Upper lobe of right lung (tissue), 1 donor: ENCODE measurements at regions not wholly inside any gene's neighbourhood (a gene's known extent, or its start where the extent isn't known, plus 50 kb on each side); places are given as distances from the start of the nearest gene placed in this dataset.
"Not testable (repeated sequence)": the region's sequence is repeated elsewhere in the genome, so short reads cannot be mapped to it uniquely, and the experiment has no call there.

Experiments used
- ATAC-seq: fragments of 200-7000 bp; cut with Tn5 transposase; one replicate; pipeline ENCODE4 v1.9.1; 2020; ENCODE audit warnings: mild to moderate bottlenecking, moderate library complexity
- DNase-seq: peaks from one replicate; pipeline ENCODE4 v3.0.0-alpha.2; 2020
- H3K27ac ChIP-seq: fragments of 200-600 bp; one replicate; pipeline ENCODE4 v1.8.0; 2022
- H3K27me3 ChIP-seq: fragments of 200-600 bp; one replicate; pipeline ENCODE4 v1.8.0; 2022; ENCODE audit warnings: mild to moderate bottlenecking
- H3K36me3 ChIP-seq: fragments of 200-600 bp; one replicate; pipeline ENCODE4 v1.8.0; 2022
- H3K4me1 ChIP-seq: fragments of 200-600 bp; one replicate; pipeline ENCODE4 v1.8.0; 2022
- H3K4me3 ChIP-seq: fragments of 200-600 bp; one replicate; pipeline ENCODE4 v1.8.0; 2022; ENCODE audit warnings: mild to moderate bottlenecking
- H3K9me3 ChIP-seq: fragments of 200-600 bp; one replicate; pipeline ENCODE4 v1.8.0; 2022
- intact Hi-C: fragments of 100-400 bp; cut with DNase I; formaldehyde crosslinking; loops from one replicate; pipeline ENCODE4 v1.11.0; 2022
- TF ChIP-seq, protein P1 (sequence below): fragments of 200-600 bp; IDR thresholded peaks from one replicate; pipeline ENCODE4 v1.8.0; 2022; ENCODE audit warnings: antibody characterized with exemption
- donor health status: DM: no; HTN: yes; CAD: no; lungs with severe emphysema.

DNA sequence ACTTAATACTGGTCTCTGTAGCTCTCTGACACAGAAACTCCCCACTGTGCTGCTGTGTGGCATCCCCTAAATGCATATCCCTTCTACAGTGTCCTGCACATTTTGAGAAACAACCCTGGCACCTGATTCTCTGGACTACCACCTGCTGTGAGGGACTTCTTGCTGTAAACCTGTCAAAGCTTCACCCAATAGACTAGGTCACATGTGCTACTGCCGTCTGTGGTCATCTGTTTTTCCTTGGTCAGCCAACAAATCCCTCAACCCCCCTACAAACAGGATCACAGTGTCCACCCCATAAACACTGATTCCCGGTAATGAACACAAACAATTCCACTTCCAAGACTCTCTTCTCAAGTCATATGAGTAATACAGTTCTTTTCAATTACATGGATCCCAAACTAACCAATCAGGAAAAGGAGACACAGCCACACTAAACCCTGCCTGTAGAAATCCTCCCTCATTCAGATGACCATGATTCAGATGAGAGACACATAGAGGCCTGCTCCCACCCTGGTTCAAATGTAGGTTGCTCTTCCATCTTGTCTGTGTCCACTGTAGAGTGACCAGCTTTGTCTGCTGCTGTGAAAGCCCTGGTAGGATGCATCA lies 1157.4 kb downstream of the RPIA start:
- Histone ChIP-seq H3K27ac (no peak overlapping the region), H3K4me1 (no peaks in the 10 kb centered on the region), H3K36me3 (no peaks in the 10 kb centered on the region), H3K4me3 (no peak overlapping the region), H3K9me3 (no peaks in the 10 kb centered on the region), H3K27me3 (peaks cover 26% of the 10 kb centered on the region)
- DNase-seq, result no peak
- TF ChIP-seq, protein P1, sequence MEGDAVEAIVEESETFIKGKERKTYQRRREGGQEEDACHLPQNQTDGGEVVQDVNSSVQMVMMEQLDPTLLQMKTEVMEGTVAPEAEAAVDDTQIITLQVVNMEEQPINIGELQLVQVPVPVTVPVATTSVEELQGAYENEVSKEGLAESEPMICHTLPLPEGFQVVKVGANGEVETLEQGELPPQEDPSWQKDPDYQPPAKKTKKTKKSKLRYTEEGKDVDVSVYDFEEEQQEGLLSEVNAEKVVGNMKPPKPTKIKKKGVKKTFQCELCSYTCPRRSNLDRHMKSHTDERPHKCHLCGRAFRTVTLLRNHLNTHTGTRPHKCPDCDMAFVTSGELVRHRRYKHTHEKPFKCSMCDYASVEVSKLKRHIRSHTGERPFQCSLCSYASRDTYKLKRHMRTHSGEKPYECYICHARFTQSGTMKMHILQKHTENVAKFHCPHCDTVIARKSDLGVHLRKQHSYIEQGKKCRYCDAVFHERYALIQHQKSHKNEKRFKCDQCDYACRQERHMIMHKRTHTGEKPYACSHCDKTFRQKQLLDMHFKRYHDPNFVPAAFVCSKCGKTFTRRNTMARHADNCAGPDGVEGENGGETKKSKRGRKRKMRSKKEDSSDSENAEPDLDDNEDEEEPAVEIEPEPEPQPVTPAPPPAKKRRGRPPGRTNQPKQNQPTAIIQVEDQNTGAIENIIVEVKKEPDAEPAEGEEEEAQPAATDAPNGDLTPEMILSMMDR, result no peak
- intact Hi-C loops, result no loop called here
- ATAC-seq, result no peak

DNA sequence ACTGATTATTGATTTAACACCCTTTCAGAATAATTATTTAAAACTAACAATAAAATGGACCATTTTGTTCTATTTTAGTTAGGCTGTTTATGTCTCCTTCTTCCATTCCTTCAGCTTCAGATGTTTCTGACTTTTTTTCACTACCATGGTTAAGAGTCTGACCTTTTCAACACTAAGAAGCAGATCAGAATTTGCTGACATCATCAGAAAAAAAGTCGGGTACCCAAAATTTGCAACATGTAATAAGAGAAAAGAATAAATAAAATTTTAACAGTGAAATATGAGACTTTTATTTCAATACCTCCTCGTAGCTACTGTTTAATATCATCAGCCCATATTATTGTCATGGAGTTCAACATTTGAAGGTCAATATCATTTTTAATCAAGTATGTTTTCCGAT lies 1158.3 kb downstream of the RPIA start:
- H3K4me1 ChIP-seq, result no peaks in the 10 kb centered on the region
- H3K27ac ChIP-seq, result no peak overlapping the region
- ATAC-seq (no peak), DNase-seq (no peak)
- no peaks in the 10 kb centered on the region for H3K36me3 ChIP-seq
- H3K9me3 ChIP-seq, result no peaks in the 10 kb centered on the region
- intact Hi-C loops, result no loop called here
- no peak overlapping the region for H3K4me3 ChIP-seq
- H3K27me3 ChIP-seq, result peaks cover 26% of the 10 kb centered on the region
- TF ChIP-seq, protein P1, result no peak

DNA sequence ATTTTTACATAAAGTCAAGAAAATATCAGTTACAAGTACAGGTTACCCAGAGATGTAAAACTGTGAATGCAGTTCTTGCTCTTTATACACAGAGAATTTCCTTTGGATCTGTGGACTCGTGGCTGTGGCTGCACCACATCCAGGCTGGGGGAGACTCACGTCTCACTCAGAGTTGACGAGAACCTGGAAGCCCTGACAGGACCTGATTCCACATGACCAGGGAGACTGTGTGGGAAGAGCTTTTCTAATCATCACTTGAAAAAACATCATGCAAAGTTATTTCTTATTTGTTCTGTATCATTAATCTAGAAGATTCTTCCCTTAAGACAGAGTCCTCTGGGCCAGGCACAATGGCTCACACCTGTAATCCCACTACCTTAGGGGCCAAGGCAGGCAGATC lies 1159.0 kb downstream of the RPIA start:
- H3K4me1 ChIP-seq, result no peaks in the 10 kb centered on the region
- H3K27me3 ChIP-seq, result peaks cover 24% of the 10 kb centered on the region
- intact Hi-C loops, result no loop called here
- no peak overlapping the region for H3K4me3 ChIP-seq
- ATAC-seq (no peak), DNase-seq (no peak)
- no peaks in the 10 kb centered on the region for H3K9me3 ChIP-seq
- TF ChIP-seq, protein P1, result no peak
- no peak overlapping the region for H3K27ac ChIP-seq
- no peaks in the 10 kb centered on the region for H3K36me3 ChIP-seq

DNA sequence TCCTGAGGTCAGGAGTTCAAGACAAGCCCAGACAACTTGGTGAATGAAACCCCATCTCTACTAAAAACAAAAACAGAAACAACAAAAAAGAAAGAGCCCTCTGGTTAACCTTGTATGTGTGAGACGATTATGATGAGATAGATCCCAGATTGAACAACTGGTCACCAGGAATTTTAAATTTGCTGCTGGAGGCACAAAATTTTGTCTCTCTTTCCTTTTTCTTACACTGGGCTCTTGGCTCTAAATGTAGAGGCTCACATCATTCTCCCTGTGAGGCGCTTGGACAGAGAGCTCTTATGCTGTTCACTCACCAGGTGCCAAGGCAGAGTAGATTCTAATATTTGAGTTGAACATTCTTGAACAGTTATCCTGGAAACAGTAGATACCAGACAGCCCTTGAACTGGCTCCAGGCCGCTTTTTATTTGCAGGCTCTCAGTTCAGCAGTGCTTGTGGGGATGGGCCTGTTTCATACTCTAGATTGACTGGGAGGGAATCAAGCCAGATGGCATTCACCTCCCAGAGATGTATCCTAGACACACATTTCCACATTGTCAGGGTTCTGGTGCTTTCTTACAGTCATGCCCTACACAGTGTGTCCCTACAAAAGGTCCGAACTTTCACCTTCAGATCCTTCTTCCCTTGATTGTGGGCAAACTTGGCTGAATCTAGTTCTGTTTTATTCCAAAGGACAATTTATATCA lies 1159.6 kb downstream of the RPIA start:
- H3K9me3 ChIP-seq, result no peaks in the 10 kb centered on the region
- no peak overlapping the region for H3K27ac ChIP-seq
- H3K27me3 ChIP-seq, result peaks cover 19% of the 10 kb centered on the region
- no peak overlapping the region for H3K4me3 ChIP-seq
- no peaks in the 10 kb centered on the region for H3K36me3 ChIP-seq
- DNase-seq (no peak), ATAC-seq (peak; percentile 26)
- intact Hi-C loops, result no loop called here
- TF ChIP-seq, protein P1, result no peak
- H3K4me1 ChIP-seq, result no peaks in the 10 kb centered on the region

DNA sequence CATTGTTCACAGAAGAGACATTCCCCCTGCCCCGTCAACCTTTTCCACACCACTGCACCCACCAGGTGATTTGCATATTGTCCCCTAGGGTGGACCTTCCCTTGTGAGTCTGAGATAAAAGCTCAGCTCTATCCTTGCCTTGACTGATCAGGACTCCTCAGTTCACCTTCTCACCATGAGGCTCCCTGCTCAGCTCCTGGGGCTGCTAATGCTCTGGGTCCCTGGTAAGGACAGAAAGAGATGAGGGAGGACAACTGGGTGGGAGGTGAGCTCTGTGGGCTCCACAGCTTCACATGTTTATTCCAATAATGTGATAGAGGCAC lies 1160.1 kb downstream of the RPIA start:
- ATAC-seq, result peak; percentile 8
- TF ChIP-seq, protein P1, result no peak
- intact Hi-C loops, result no loop called here
- no peaks in the 10 kb centered on the region for H3K36me3 ChIP-seq
- no peak for DNase-seq
- H3K4me1 ChIP-seq, result no peaks in the 10 kb centered on the region
- H3K4me3 ChIP-seq, result no peak overlapping the region
- H3K27ac ChIP-seq, result no peak overlapping the region
- H3K27me3 ChIP-seq, result peaks cover 18% of the 10 kb centered on the region
- H3K9me3 ChIP-seq, result no peaks in the 10 kb centered on the region

DNA sequence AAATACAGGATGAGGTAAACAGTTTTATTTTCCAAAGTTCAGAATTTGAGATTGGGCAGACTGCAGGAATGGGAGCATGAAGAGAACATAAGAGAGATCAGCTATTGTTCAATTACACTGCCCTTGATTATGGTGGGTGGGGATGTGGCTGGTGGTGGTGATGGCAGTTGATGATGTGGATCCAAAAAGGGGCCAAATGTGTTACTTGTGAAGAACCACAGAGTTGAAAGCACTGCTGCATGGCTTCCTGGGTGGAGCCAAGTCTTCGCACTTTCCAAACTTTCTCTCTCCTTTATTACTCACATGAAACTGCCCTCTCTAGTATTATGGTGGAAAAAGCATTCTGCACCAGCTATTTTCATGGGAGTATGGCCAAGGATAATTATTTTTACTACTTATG lies 1162.0 kb downstream of the RPIA start:
- H3K4me1 ChIP-seq, H3K27me3 ChIP-seq, ATAC-seq, H3K36me3 ChIP-seq, H3K9me3 ChIP-seq, intact Hi-C loops, H3K27ac ChIP-seq, H3K4me3 ChIP-seq, DNase-seq: not testable (repeated sequence)

DNA sequence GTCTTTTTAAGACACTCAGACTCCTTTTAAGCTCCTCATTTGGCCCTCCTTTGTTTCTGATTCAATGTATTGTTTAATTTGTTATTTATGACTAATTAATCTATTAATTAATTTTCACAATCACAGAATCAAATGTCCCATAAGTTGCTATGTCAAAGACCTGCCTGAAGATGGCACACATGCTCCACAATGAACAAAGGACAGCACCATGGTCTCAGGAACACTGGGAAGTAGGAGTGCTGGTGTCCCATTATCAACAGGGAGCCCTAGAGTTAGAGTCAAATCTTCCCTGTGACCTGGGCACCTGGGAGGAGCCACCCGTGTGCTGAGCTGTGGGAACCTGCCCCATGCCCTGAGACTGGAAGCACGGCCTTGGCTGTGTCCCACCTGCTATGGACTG lies 1164.3 kb downstream of the RPIA start:
- H3K27ac ChIP-seq, H3K4me3 ChIP-seq, H3K4me1 ChIP-seq, DNase-seq, H3K36me3 ChIP-seq, H3K27me3 ChIP-seq, intact Hi-C loops, ATAC-seq, H3K9me3 ChIP-seq: not testable (repeated sequence)

DNA sequence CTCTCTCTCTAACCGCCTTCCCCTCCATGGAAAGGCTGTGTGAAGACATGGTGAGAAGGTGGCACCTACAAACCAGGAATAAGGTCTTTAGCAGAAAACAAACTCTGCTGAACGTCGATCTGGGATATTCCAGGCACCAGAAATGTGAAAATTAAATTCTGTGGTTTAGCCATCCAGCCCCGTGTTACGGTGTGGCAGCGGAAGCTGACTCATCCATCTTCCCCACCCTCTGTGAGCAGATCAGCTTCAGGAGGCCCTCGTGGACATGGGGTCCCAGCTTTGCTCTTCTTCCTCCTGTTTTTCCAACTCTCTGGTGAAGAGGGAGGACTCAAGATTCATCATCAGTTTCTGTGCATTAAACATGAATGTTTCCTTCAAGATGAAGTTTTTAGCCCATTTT lies 1164.8 kb downstream of the RPIA start:
- ATAC-seq, H3K4me3 ChIP-seq, DNase-seq, H3K36me3 ChIP-seq, H3K9me3 ChIP-seq, H3K4me1 ChIP-seq, intact Hi-C loops, H3K27me3 ChIP-seq, H3K27ac ChIP-seq: not testable (repeated sequence)

DNA sequence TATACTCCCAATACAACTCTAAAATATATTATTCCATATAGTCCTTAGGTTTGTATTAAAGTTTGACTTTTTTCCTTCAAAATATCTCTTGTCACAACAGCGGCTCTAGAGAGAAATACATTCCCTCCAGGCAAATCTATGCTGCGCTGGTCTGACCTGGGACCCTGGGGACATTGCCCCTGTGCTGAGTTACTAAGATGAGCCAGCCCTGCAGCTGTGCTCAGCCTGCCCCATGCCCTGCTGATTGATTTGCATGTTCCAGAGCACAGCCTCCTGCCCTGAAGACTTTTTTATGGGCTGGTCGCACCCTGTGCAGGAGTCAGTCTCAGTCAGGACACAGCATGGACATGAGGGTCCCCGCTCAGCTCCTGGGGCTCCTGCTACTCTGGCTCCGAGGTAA lies 1170.7 kb downstream of the RPIA start:
- H3K27me3 ChIP-seq, H3K27ac ChIP-seq, DNase-seq, ATAC-seq, H3K9me3 ChIP-seq, H3K36me3 ChIP-seq, intact Hi-C loops, H3K4me3 ChIP-seq, H3K4me1 ChIP-seq: not testable (repeated sequence)
